GM19397 (cell line): ENCODE measurements at regions not wholly inside any gene's neighbourhood (a gene's known extent, or its start where the extent isn't known, plus 50 kb on each side); places are given as distances from the start of the nearest gene placed in this dataset.
"Not testable (repeated sequence)": the region's sequence is repeated elsewhere in the genome, so short reads cannot be mapped to it uniquely, and the experiment has no call there.

Experiments
- ATAC-seq: cut with Tn5 transposase; IDR thresholded peaks from one replicate; pipeline ENCODE4 v1.9.1; 2021; ENCODE audit warnings: mild to moderate bottlenecking, moderate library complexity; ENCODE audit not compliant: unreplicated experiment

- no peak for ATAC-seq
These were observed 65.6 kb upstream of the MAML3 start for GRCh38 chr4:140219567-140219966.

- not testable (repeated sequence) for ATAC-seq
These were observed 65.1 kb upstream of the MAML3 start for GRCh38 chr4:140219070-140219469.

- no peak for ATAC-seq
These were observed 59.8 kb upstream of the MAML3 start for GRCh38 chr4:140213749-140214148.

- ATAC-seq, result no peak
These were observed 59.1 kb upstream of the MAML3 start for GRCh38 chr4:140213116-140213515.

GRCh38 chr4:140212646-140213045, 58.7 kb upstream of the MAML3 start:
- ATAC-seq, result no peak

GRCh38 chr4:140212194-140212593, 58.2 kb upstream of the MAML3 start:
- no peak for ATAC-seq

GRCh38 chr4:140211693-140212092, 57.7 kb upstream of the MAML3 start:
- ATAC-seq, result no peak

- ATAC-seq, result no peak
These were observed 57.2 kb upstream of the MAML3 start for GRCh38 chr4:140211161-140211560.

- ATAC-seq, result no peak
These were observed 54.9 kb upstream of the MAML3 start for GRCh38 chr4:140208921-140209320.
